Lower leg skin (tissue), 3 donors: ENCODE measurements at regions not wholly inside any gene's neighbourhood (a gene's known extent, or its start where the extent isn't known, plus 50 kb on each side); places are given as distances from the start of the nearest gene placed in this dataset.

Experiments used
- POLR2A ChIP-seq, 2 donors: fragments of 450-650 bp; IDR thresholded peaks; one replicate each; pipeline ENCODE4 v1.6.1; 2016 to 2017; ENCODE audit warnings: antibody characterized with exemption in 2 of 2, mild to moderate bottlenecking in 1 of 2, moderate library complexity in 1 of 2
- TF ChIP-seq, protein P1 (sequence below), 3 donors: fragments of 450-650 bp; IDR thresholded peaks; one replicate each; pipeline ENCODE4 v1.5.1; 2016; ENCODE audit warnings: antibody characterized with exemption in 3 of 3, mild to moderate bottlenecking in 3 of 3, moderate library complexity in 2 of 3

DNA sequence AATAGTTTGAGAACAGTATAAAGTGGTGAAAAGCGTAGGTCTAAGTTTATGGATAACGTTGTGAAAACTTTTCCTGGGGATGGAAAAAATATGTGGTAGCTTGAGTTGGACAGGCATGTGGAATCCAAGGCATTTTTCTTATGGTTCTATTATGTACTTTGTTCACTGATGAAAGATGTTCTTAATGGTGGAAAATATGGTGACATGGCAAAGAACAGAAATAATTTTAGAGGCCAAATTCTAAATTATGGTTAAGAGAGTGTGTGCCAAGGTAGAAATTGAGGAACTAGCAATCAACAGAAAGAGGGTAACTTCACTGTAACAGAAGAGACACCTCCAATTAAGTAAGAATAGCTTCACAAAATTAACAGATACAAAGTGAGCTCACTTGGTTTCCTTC is 427.8 kb downstream of the SLC6A15 start:
- no peak for TF ChIP-seq POLR2A (IDR thresholded peaks at IDR 0.05)
- TF ChIP-seq, protein P1, sequence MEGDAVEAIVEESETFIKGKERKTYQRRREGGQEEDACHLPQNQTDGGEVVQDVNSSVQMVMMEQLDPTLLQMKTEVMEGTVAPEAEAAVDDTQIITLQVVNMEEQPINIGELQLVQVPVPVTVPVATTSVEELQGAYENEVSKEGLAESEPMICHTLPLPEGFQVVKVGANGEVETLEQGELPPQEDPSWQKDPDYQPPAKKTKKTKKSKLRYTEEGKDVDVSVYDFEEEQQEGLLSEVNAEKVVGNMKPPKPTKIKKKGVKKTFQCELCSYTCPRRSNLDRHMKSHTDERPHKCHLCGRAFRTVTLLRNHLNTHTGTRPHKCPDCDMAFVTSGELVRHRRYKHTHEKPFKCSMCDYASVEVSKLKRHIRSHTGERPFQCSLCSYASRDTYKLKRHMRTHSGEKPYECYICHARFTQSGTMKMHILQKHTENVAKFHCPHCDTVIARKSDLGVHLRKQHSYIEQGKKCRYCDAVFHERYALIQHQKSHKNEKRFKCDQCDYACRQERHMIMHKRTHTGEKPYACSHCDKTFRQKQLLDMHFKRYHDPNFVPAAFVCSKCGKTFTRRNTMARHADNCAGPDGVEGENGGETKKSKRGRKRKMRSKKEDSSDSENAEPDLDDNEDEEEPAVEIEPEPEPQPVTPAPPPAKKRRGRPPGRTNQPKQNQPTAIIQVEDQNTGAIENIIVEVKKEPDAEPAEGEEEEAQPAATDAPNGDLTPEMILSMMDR (IDR thresholded peaks at IDR 0.05) = no peak
